Astrocyte (in vitro differentiated cells and primary cell): ENCODE measurements at regions not wholly inside any gene's neighbourhood (a gene's known extent, or its start where the extent isn't known, plus 50 kb on each side); places are given as distances from the start of the nearest gene placed in this dataset.

Experiments used
- DNase-seq: peaks from one replicate; pipeline ENCODE4 v3.0.0-alpha.2; 2010; ENCODE audit warnings: low read depth
- FAIRE-seq: peaks from 2 replicates; lab custom pipeline; 2011; peaks lifted over from hg19 to GRCh38; lab: Jason Lieb, UNC
- H2AFZ ChIP-seq: 2 replicates; pipeline ENCODE4 v1.6.0; 2012; ENCODE audit warnings: low read depth, low read length, inconsistent platforms
- H3K27ac ChIP-seq: 2 replicates; pipeline ENCODE4 v1.5.1; 2011; ENCODE audit warnings: low read depth, low read length, inconsistent platforms
- H3K27me3 ChIP-seq: 2 replicates; pipeline ENCODE4 v1.6.0; 2011; ENCODE audit warnings: low read length, inconsistent platforms; ENCODE audit not compliant: insufficient read depth
- H3K36me3 ChIP-seq: 2 replicates; pipeline ENCODE4 v1.5.1; 2011; ENCODE audit warnings: low read length, inconsistent platforms; ENCODE audit not compliant: insufficient read depth
- H3K4me1 ChIP-seq: 2 replicates; pipeline ENCODE4 v1.5.1; 2011; ENCODE audit warnings: low read length, inconsistent platforms; ENCODE audit not compliant: insufficient read depth
- H3K4me2 ChIP-seq: 2 replicates; pipeline ENCODE4 v1.6.0; 2012; ENCODE audit warnings: low read length, inconsistent platforms
- H3K4me3 ChIP-seq: 2 replicates; pipeline ENCODE4 v1.5.1; 2011; ENCODE audit warnings: low read depth, mild to moderate bottlenecking, low read length, inconsistent platforms; ENCODE audit not compliant: insufficient read depth
- H3K79me2 ChIP-seq: 2 replicates; pipeline ENCODE4 v1.6.0; 2012; ENCODE audit warnings: mild to moderate bottlenecking, low read length, inconsistent platforms; ENCODE audit not compliant: insufficient read depth
- H3K9ac ChIP-seq: 2 replicates; pipeline ENCODE4 v1.6.0; 2012; ENCODE audit warnings: mild to moderate bottlenecking, low read length, inconsistent platforms
- H3K9me3 ChIP-seq: 2 replicates; pipeline ENCODE4 v1.5.1; 2012; ENCODE audit warnings: low read depth, mild to moderate bottlenecking, low read length, inconsistent platforms; ENCODE audit not compliant: insufficient read depth
- H4K20me1 ChIP-seq: 2 replicates; pipeline ENCODE4 v1.6.0; 2012; ENCODE audit warnings: low read length, inconsistent platforms; ENCODE audit not compliant: insufficient read depth
- H3K27ac Mint-ChIP-seq: one replicate; pipeline ENCODE4 v1.8.0; 2021; ENCODE audit warnings: mild to moderate bottlenecking, mixed read lengths; ENCODE audit not compliant: unreplicated experiment
- H3K27me3 Mint-ChIP-seq: one replicate; pipeline ENCODE4 v1.8.0; 2021; ENCODE audit warnings: low read depth, mixed read lengths; ENCODE audit not compliant: unreplicated experiment
- H3K36me3 Mint-ChIP-seq: one replicate; pipeline ENCODE4 v1.8.0; 2021; ENCODE audit warnings: low read depth, mixed read lengths; ENCODE audit not compliant: unreplicated experiment
- H3K4me1 Mint-ChIP-seq: one replicate; pipeline ENCODE4 v1.8.0; 2021; ENCODE audit warnings: low read depth, mixed read lengths; ENCODE audit not compliant: unreplicated experiment
- H3K4me3 Mint-ChIP-seq: one replicate; pipeline ENCODE4 v1.8.0; 2021; ENCODE audit warnings: mild to moderate bottlenecking, moderate library complexity, mixed read lengths; ENCODE audit not compliant: unreplicated experiment
- H3K9me3 Mint-ChIP-seq: one replicate; pipeline ENCODE4 v1.8.0; 2021; ENCODE audit warnings: mild to moderate bottlenecking, mixed read lengths; ENCODE audit not compliant: unreplicated experiment
- CTCF ChIP-seq: IDR thresholded peaks from 2 replicates; pipeline ENCODE4 v1.5.1; 2011; ENCODE audit warnings: low read depth, mild to moderate bottlenecking, inconsistent platforms, low read length, moderate library complexity; ENCODE audit not compliant: insufficient read depth
- EZH2 ChIP-seq: IDR thresholded peaks from 2 replicates; pipeline ENCODE4 v1.6.1; 2012; ENCODE audit warnings: mild to moderate bottlenecking, low read length, inconsistent platforms; ENCODE audit not compliant: insufficient read depth

DNA sequence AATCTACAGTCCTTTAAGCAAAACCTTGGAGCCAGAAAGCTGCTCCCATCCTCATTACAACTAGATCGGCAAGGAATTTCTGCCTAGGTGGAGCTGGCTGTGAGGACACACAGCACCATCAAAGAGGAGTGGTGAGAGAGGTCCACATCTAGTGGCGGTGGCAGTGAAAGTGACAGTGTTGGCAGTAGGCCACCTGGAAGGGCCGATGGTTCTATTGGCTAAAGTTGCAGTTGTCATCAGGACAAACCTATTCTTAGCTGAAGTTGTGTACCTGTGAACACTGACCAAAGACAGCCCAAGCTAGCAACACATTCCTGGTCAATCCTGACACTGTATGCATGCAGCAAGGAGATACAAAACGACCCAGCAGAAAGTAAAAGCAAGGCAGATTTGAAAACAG is 218.1 kb upstream of the CHAC2 start:
- no peak overlapping the region for H3K4me3 Mint-ChIP-seq
- H3K9ac ChIP-seq, result no peak overlapping the region
- no peaks in the 10 kb centered on the region for H3K27me3 ChIP-seq
- H3K9me3 ChIP-seq, result peaks cover 8% of the 10 kb centered on the region
- TF ChIP-seq EZH2 (no peak), CTCF (no peak)
- FAIRE-seq (no peak), DNase-seq (no peak)
- no peaks in the 10 kb centered on the region for H3K4me1 ChIP-seq
- no peaks in the 10 kb centered on the region for H3K79me2 ChIP-seq
- no peaks in the 10 kb centered on the region for H3K36me3 ChIP-seq
- no peaks in the 10 kb centered on the region for H4K20me1 ChIP-seq
- H3K4me3 ChIP-seq, result no peak overlapping the region
- no peak overlapping the region for H3K27ac Mint-ChIP-seq
- no peak overlapping the region for H2AFZ ChIP-seq
- no peak overlapping the region for H3K4me2 ChIP-seq
- H3K27ac ChIP-seq, result no peak overlapping the region
- H3K9me3 Mint-ChIP-seq, result no peaks in the 10 kb centered on the region
- H3K27me3 Mint-ChIP-seq, result no peaks in the 10 kb centered on the region
- H3K4me1 Mint-ChIP-seq, result no peaks in the 10 kb centered on the region
- H3K36me3 Mint-ChIP-seq, result no peaks in the 10 kb centered on the region

DNA sequence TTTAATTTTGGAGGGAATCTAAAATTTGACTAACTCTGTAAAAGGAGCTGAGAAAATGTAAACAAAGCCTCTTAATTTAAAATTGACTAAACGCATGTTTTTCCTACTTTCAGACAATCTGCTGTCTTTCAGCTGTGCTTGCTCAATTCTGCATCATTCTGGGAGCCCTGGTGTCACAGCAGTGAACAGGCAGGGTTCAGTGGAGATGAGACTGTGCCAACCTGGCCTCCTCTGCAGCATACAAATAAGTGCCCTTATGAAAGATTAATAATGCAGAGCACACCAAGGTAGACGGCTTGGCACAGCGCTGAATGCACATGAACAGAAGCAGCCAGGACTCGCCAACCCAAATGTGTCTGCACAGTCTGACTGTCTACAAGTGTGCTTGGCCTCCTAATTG is 222.0 kb upstream of the CHAC2 start:
- Histone ChIP-seq H3K79me2 (no peaks in the 10 kb centered on the region), H3K27me3 (no peaks in the 10 kb centered on the region), H4K20me1 (no peaks in the 10 kb centered on the region), H3K36me3 (no peaks in the 10 kb centered on the region), H3K27ac (no peak overlapping the region), H3K4me2 (no peak overlapping the region), H3K4me3 (no peak overlapping the region), H3K9me3 (no peaks in the 10 kb centered on the region), H3K4me1 (no peaks in the 10 kb centered on the region), H3K9ac (no peak overlapping the region), H2AFZ (no peak overlapping the region)
- FAIRE-seq (no peak), DNase-seq (no peak)
- H3K4me3 Mint-ChIP-seq, result no peak overlapping the region
- H3K4me1 Mint-ChIP-seq, result no peaks in the 10 kb centered on the region
- H3K9me3 Mint-ChIP-seq, result peaks cover 7% of the 10 kb centered on the region
- H3K36me3 Mint-ChIP-seq, result no peaks in the 10 kb centered on the region
- TF ChIP-seq EZH2 (no peak), CTCF (no peak)
- H3K27me3 Mint-ChIP-seq, result no peaks in the 10 kb centered on the region
- H3K27ac Mint-ChIP-seq, result no peak overlapping the region

DNA sequence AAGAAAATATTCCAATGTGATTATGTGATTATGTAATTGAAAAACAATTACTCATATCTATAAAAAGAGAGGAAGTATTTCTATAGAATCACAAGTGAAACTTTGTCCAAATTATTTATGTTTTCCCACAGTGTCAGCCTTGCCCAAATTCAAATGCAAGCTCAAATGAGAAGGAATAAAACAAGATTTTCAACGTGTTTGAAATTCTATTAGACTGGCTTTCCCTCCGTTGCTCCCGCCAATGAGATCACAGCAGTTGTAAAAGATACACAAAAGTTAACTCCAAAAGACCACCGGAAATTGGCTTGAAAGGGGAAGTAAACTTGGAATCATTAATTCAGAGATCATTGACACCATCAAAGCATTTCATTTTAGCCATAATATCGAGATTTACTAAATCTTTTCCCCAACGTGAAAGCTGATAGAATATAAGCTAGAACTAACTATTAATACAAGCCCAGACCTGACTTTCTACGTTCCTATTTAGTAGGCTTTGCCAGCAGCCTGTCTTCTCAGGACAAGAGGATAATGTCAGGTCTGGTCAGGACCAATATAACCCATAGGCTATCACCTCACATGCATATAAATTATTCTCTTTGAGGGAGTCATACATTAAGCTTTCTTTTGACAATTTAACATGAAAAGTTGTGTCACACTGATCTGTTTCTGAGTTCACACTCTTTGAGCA is 222.6 kb upstream of the CHAC2 start:
- FAIRE-seq, result no peak
- Mint-ChIP-seq H3K9me3 (peaks cover 7% of the 10 kb centered on the region), H3K4me3 (no peak overlapping the region), H3K36me3 (no peaks in the 10 kb centered on the region), H3K27ac (no peak overlapping the region), H3K4me1 (no peaks in the 10 kb centered on the region), H3K27me3 (no peaks in the 10 kb centered on the region)
- Histone ChIP-seq H3K79me2 (no peaks in the 10 kb centered on the region), H3K9me3 (no peaks in the 10 kb centered on the region), H2AFZ (no peak overlapping the region), H4K20me1 (no peaks in the 10 kb centered on the region), H3K27ac (no peak overlapping the region), H3K9ac (no peak overlapping the region), H3K27me3 (no peaks in the 10 kb centered on the region), H3K4me2 (no peak overlapping the region), H3K4me1 (no peaks in the 10 kb centered on the region), H3K36me3 (no peaks in the 10 kb centered on the region), H3K4me3 (no peak overlapping the region)
- no peak for DNase-seq
- TF ChIP-seq EZH2 (no peak), CTCF (no peak)
